CD4-positive, alpha-beta T cell (primary cell): ENCODE measurements at regions not wholly inside any gene's neighbourhood (a gene's known extent, or its start where the extent isn't known, plus 50 kb on each side); places are given as distances from the start of the nearest gene placed in this dataset.
"Not testable (repeated sequence)": the region's sequence is repeated elsewhere in the genome, so short reads cannot be mapped to it uniquely, and the experiment has no call there.

Experiments used
- ATAC-seq: fragments of 200-7000 bp; cut with Tn5 transposase; one replicate; pipeline ENCODE4 v1.10.0; 2022; ENCODE audit warnings: mild to moderate bottlenecking; ENCODE audit not compliant: poor library complexity
- CTCF ChIA-PET: fragments of 350-600 bp; sonication (Branson Sonifier 250); formaldehyde crosslinking; loops from one replicate; lab custom pipeline; 2021; ENCODE audit warnings: antibody characterized with exemption, inconsistent platforms; lab: Charles Lee
- POLR2A ChIA-PET: fragments of 350-600 bp; sonication (Branson Sonifier 250); formaldehyde crosslinking; loops from one replicate; lab custom pipeline; 2021; ENCODE audit warnings: antibody characterized with exemption, inconsistent platforms; lab: Charles Lee
- DNase-seq, 14 experiments: peaks; one replicate each; pipeline ENCODE4 v3.0.0-alpha.2; 2013 to 2020; ENCODE audit warnings: mixed read lengths in 2 of 14
- H3K27ac ChIP-seq, 2 donors: one replicate each; pipeline versions ENCODE4 v1.5.1 to v1.7.0; 2013; ENCODE audit warnings: low read length in 2 of 2, low read depth in 1 of 2, mild to moderate bottlenecking in 1 of 2
- H3K27me3 ChIP-seq, 2 experiments: 1 replicate in 1 of 2; 2 replicates in 1 of 2; pipeline versions ENCODE4 v1.6.1 to v1.7.0; 2013; ENCODE audit warnings: low read length in 2 of 2, control low read depth in 1 of 2, mild to moderate bottlenecking in 1 of 2, moderate library complexity in 1 of 2; ENCODE audit not compliant: insufficient read depth in 2 of 2, control insufficient read depth in 1 of 2
- H3K36me3 ChIP-seq: one replicate; pipeline ENCODE4 v1.6.1; 2013; ENCODE audit warnings: low read length, control low read depth; ENCODE audit not compliant: insufficient read depth
- H3K4me1 ChIP-seq: one replicate; pipeline ENCODE4 v1.6.1; 2013; ENCODE audit warnings: low read length, control low read depth; ENCODE audit not compliant: insufficient read depth
- H3K4me3 ChIP-seq: one replicate; pipeline ENCODE4 v1.5.1; 2013; ENCODE audit warnings: mild to moderate bottlenecking, low read length, moderate library complexity
- H3K9me3 ChIP-seq, 2 experiments: 1 replicate in 1 of 2; 2 replicates in 1 of 2; pipeline versions ENCODE4 v1.6.1 to v1.7.0; 2013; ENCODE audit warnings: low read length in 2 of 2, mild to moderate bottlenecking in 2 of 2, control low read depth in 1 of 2, moderate library complexity in 1 of 2; ENCODE audit not compliant: control insufficient read depth in 1 of 2, insufficient read depth in 1 of 2
- H3K27ac Mint-ChIP-seq: one replicate; pipeline ENCODE4 v1.8.0; 2020; ENCODE audit warnings: mixed read lengths
- H3K27me3 Mint-ChIP-seq: one replicate; pipeline ENCODE4 v1.8.0; 2021; ENCODE audit warnings: mixed read lengths
- H3K36me3 Mint-ChIP-seq: one replicate; pipeline ENCODE4 v1.8.0; 2021; ENCODE audit warnings: low read depth, mixed read lengths
- H3K4me1 Mint-ChIP-seq: one replicate; pipeline ENCODE4 v1.8.0; 2021; ENCODE audit warnings: low read depth, mixed read lengths
- H3K4me3 Mint-ChIP-seq: one replicate; pipeline ENCODE4 v1.8.0; 2020; ENCODE audit warnings: mild to moderate bottlenecking, mixed read lengths
- H3K9me3 Mint-ChIP-seq: one replicate; pipeline ENCODE4 v1.8.0; 2020; ENCODE audit warnings: mixed read lengths
- CTCF ChIP-seq: fragments of 200-600 bp; IDR thresholded peaks from one replicate; pipeline ENCODE4 v1.8.0; 2022; ENCODE audit warnings: antibody characterized with exemption, mild to moderate bottlenecking
- intact Hi-C, 2 experiments: fragments of 100-400 bp; cut with DNase I in 1 of 2; cut with micrococcal nuclease in 1 of 2; formaldehyde crosslinking; loops; one replicate each; pipeline versions ENCODE4 v1.15.1 to v1.9.0; 2023 to 2025; cut with DNase I, micrococcal nuclease

- no peaks in the 10 kb centered on the region for H3K36me3 ChIP-seq
- intact Hi-C loops, result no loop called here
- ATAC-seq (no peak), DNase-seq (no peak)
- POLR2A ChIA-PET, result no interaction called here
- H3K36me3 Mint-ChIP-seq, result no peaks in the 10 kb centered on the region
- peaks cover 10% of the 10 kb centered on the region for H3K9me3 Mint-ChIP-seq
- H3K4me1 Mint-ChIP-seq, result no peaks in the 10 kb centered on the region
- H3K4me3 Mint-ChIP-seq, result no peak overlapping the region
- H3K9me3 ChIP-seq, result peaks cover 0 to 3% of the 10 kb centered on the region in 2 experiments
- no peak overlapping the region for H3K27ac Mint-ChIP-seq
- CTCF ChIA-PET, result no interaction called here
- no peaks in the 10 kb centered on the region for H3K4me1 ChIP-seq
- TF ChIP-seq CTCF, result no peak
- H3K27ac ChIP-seq, result no peak overlapping the region
- H3K27me3 Mint-ChIP-seq, result no peaks in the 10 kb centered on the region
- no peak overlapping the region for H3K4me3 ChIP-seq
- H3K27me3 ChIP-seq, result no peaks in the 10 kb centered on the region
Measured at GRCh38 chr6:9732056-9732455, 682.8 kb downstream of the TFAP2A start.

- H3K4me3 ChIP-seq, H3K27ac ChIP-seq, ATAC-seq, H3K4me1 ChIP-seq, H3K4me1 Mint-ChIP-seq, H3K27ac Mint-ChIP-seq, intact Hi-C loops, POLR2A ChIA-PET, CTCF ChIA-PET, H3K36me3 Mint-ChIP-seq, H3K36me3 ChIP-seq, H3K9me3 Mint-ChIP-seq, H3K4me3 Mint-ChIP-seq, H3K27me3 ChIP-seq, DNase-seq, H3K9me3 ChIP-seq, H3K27me3 Mint-ChIP-seq: not testable (repeated sequence)
Measured at GRCh38 chr6:9725776-9726175, 689.1 kb downstream of the TFAP2A start.

- Mint-ChIP-seq H3K27ac (no peak overlapping the region), H3K27me3 (no peaks in the 10 kb centered on the region), H3K4me3 (no peak overlapping the region), H3K9me3 (no peaks in the 10 kb centered on the region), H3K36me3 (no peaks in the 10 kb centered on the region), H3K4me1 (no peaks in the 10 kb centered on the region)
- no peaks in the 10 kb centered on the region for H3K9me3 ChIP-seq
- no peak overlapping the region for H3K27ac ChIP-seq
- H3K4me3 ChIP-seq, result no peak overlapping the region
- no peaks in the 10 kb centered on the region for H3K27me3 ChIP-seq
- POLR2A ChIA-PET, result no interaction called here
- H3K4me1 ChIP-seq, result no peaks in the 10 kb centered on the region
- no peak for DNase-seq
- H3K36me3 ChIP-seq, result no peaks in the 10 kb centered on the region
- no peak for ATAC-seq
- no peak for TF ChIP-seq CTCF
- intact Hi-C loops, result no loop called here
- CTCF ChIA-PET, result no interaction called here
Measured at GRCh38 chr6:9717568-9717967, 697.3 kb downstream of the TFAP2A start.

- Mint-ChIP-seq H3K36me3 (no peaks in the 10 kb centered on the region), H3K27ac (no peak overlapping the region), H3K27me3 (no peaks in the 10 kb centered on the region), H3K4me3 (no peak overlapping the region), H3K9me3 (no peaks in the 10 kb centered on the region), H3K4me1 (no peaks in the 10 kb centered on the region)
- H3K36me3 ChIP-seq, result no peaks in the 10 kb centered on the region
- no peak for TF ChIP-seq CTCF
- ChIA-PET CTCF (no interaction called here), POLR2A (no interaction called here)
- DNase-seq, result no peak
- no peak for ATAC-seq
- H3K27me3 ChIP-seq, result no peaks in the 10 kb centered on the region
- no peaks in the 10 kb centered on the region for H3K4me1 ChIP-seq
- no peaks in the 10 kb centered on the region for H3K9me3 ChIP-seq
- H3K27ac ChIP-seq, result no peak overlapping the region
- no peak overlapping the region for H3K4me3 ChIP-seq
- intact Hi-C loops, result no loop called here
Measured at GRCh38 chr6:9711365-9711764, 703.5 kb downstream of the TFAP2A start.
